ENCODE measurements at regions not wholly inside any gene's neighbourhood (a gene's known extent, or its start where the extent isn't known, plus 50 kb on each side); places are given as distances from the start of the nearest gene placed in this dataset.

DNA sequence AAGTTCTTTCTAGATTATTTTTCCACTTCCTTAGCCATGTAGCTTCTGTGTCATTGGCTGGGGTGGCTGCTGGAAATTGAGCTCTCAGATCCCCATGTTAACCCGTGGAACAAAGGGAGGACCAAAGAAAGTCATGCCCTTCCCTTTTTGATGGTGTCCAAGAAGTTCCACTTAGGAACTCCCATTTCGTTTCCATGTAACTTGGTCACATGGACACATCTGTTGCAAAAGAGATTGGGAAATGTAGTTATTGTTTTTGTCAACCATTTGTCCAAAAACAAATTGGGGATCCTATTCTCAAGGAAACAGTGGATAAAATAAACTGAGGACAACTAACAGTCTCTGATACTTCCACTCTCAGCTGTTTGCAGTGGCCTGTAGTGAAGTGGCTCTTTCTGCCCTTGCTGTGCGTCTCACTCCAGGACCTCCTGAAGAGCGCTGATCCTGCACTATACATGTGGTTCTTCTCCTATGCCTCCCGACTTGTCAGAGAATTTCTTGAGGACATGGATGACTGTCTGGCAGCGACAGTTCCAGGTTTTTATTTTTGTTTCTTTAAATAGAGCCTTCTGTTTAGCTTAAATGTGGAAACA lies 125.3 kb upstream of the LNX1 start:
- Mint-ChIP-seq H3K4me1 (peaks cover 31% of the 10 kb centered on the region), H3K36me3 (ENCODE audit: low read depth) (no peaks in the 10 kb centered on the region), H3K4me3 (no peak overlapping the region), H3K27ac (peak overlapping the region in 1 of 3 experiments; percentile 4), H3K9me3 (no peaks in the 10 kb centered on the region), H3K27me3 (ENCODE audit: low read depth) (peaks cover 3% of the 10 kb centered on the region)
- TF ChIP-seq, protein P1, sequence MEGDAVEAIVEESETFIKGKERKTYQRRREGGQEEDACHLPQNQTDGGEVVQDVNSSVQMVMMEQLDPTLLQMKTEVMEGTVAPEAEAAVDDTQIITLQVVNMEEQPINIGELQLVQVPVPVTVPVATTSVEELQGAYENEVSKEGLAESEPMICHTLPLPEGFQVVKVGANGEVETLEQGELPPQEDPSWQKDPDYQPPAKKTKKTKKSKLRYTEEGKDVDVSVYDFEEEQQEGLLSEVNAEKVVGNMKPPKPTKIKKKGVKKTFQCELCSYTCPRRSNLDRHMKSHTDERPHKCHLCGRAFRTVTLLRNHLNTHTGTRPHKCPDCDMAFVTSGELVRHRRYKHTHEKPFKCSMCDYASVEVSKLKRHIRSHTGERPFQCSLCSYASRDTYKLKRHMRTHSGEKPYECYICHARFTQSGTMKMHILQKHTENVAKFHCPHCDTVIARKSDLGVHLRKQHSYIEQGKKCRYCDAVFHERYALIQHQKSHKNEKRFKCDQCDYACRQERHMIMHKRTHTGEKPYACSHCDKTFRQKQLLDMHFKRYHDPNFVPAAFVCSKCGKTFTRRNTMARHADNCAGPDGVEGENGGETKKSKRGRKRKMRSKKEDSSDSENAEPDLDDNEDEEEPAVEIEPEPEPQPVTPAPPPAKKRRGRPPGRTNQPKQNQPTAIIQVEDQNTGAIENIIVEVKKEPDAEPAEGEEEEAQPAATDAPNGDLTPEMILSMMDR (IDR thresholded peaks at IDR 0.05; ENCODE audit: unreplicated experiment in 3 of 3) = no peak

- Mint-ChIP-seq H3K4me1 (peaks cover 31% of the 10 kb centered on the region), H3K4me3 (no peak overlapping the region), H3K27me3 (ENCODE audit: low read depth) (peaks cover 7% of the 10 kb centered on the region), H3K36me3 (ENCODE audit: low read depth) (no peaks in the 10 kb centered on the region), H3K9me3 (no peaks in the 10 kb centered on the region), H3K27ac (no peak overlapping the region)
- TF ChIP-seq, protein P1 (IDR thresholded peaks at IDR 0.05; ENCODE audit: unreplicated experiment in 3 of 3) = no peak
These were observed 124.7 kb upstream of the LNX1 start for GRCh38 chr4:53716011-53716410.

DNA sequence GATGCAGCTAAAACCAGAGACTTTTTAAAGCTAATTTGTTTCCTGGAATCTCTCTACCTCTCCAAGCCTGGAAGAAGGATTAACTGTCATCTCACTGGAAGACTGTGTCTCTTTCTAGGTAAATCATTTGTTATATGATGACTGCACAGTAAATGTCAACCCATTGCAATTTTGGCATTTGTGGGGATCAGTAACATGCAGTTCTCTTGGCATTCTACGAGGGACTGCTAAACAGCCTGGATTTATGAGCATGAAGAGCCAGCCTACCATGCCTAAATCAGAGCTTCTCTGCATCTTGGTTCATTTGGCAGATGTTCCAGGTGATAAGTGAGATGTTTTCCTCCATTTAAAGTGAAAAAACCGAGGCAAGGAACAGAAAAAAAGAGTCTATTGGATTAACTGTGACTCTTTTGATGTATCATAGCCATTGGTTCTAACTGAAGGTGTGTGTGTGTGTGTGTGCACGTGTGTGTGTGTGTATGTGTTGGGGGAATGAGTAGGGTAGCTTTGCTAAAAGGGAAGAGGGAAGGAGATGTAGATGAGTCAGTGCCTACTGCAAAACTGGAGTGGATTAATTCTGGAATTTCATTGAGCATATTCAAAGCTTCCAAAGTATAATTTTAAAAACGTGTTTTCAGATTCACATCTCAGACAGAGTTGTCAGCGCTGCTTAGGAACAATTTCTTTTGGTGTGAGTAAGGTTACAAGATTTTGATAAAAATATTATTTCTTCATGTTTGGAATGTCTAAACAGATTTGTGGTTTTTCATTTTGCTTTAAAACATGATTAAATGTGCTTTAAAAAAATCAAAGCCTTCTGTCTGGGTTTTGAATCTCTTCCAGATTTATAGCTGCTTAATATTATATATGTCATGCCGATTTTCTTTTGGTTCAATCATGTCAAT lies 123.2 kb upstream of the LNX1 start:
- no peaks in the 10 kb centered on the region for H3K9me3 Mint-ChIP-seq
- no peak overlapping the region for H3K4me3 Mint-ChIP-seq
- no peaks in the 10 kb centered on the region for H3K36me3 Mint-ChIP-seq (ENCODE audit: low read depth)

GRCh38 chr4:53713767-53714166 lies 122.5 kb upstream of the LNX1 start:
- Mint-ChIP-seq H3K4me1 (peaks cover 31% of the 10 kb centered on the region), H3K36me3 (ENCODE audit: low read depth) (no peaks in the 10 kb centered on the region), H3K27ac (peak overlapping the region in 1 of 3 experiments; percentile 3), H3K9me3 (no peaks in the 10 kb centered on the region), H3K27me3 (ENCODE audit: low read depth) (peaks cover 7% of the 10 kb centered on the region), H3K4me3 (no peak overlapping the region)
- TF ChIP-seq, protein P1 (IDR thresholded peaks at IDR 0.05; ENCODE audit: unreplicated experiment in 3 of 3) = no peak

More for the DNA sequence above, 123.2 kb upstream of the LNX1 start:
- Mint-ChIP-seq H3K4me1 (peaks cover 31% of the 10 kb centered on the region), H3K27ac (peak overlapping the region in 2 of 3 experiments; percentile 26 to 41), H3K27me3 (ENCODE audit: low read depth) (peaks cover 7% of the 10 kb centered on the region)
- TF ChIP-seq, protein P1 (IDR thresholded peaks at IDR 0.05; ENCODE audit: unreplicated experiment in 3 of 3) = no peak

DNA sequence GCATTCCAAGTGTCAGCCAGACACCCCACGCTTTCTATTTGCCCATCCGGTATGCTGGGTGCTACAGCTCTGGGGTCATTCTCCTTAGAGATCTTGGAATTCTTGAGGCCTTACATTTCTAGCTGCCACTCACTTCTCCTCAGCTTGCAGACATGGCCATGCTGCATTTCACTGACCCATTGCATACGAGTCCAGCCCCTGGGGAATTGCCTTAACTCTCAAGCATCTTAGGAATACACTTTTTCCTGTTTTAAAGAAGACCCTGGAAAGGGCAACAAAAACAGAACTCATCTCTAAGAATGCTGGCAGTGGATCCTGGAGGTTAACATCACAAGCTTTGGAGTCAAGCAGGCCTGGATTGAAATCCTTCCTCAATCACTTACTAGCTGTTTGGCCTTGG lies 122.0 kb upstream of the LNX1 start:
- H3K9me3 Mint-ChIP-seq = no peaks in the 10 kb centered on the region
- H3K4me1 Mint-ChIP-seq = peaks cover 31% of the 10 kb centered on the region
- H3K36me3 Mint-ChIP-seq (ENCODE audit: low read depth) = no peaks in the 10 kb centered on the region
- H3K27me3 Mint-ChIP-seq (ENCODE audit: low read depth) = peaks cover 7% of the 10 kb centered on the region
- TF ChIP-seq, protein P1 (IDR thresholded peaks at IDR 0.05; ENCODE audit: unreplicated experiment in 3 of 3) = no peak
- no peak overlapping the region for H3K4me3 Mint-ChIP-seq
- H3K27ac Mint-ChIP-seq = peak overlapping the region in 1 of 3 experiments; percentile 3
